GM23338 (cell line): ENCODE measurements at regions not wholly inside any gene's neighbourhood (a gene's known extent, or its start where the extent isn't known, plus 50 kb on each side); places are given as distances from the start of the nearest gene placed in this dataset.

Source experiments
- ATAC-seq: fragments of 200-7000 bp; cut with Tn5 transposase; 3 replicates; pipeline ENCODE4 v1.9.1; 2020
- DNase-seq: peaks from one replicate; pipeline ENCODE4 v3.0.0-alpha.2; 2015; ENCODE audit warnings: low spot score
- H2AFZ ChIP-seq: fragments of 200-600 bp; sonication (generic); 2 replicates; pipeline ENCODE4 v1.8.0; 2016; ENCODE audit warnings: antibody characterized with exemption, mild to moderate bottlenecking, moderate library complexity
- H3F3A ChIP-seq: fragments of 200-600 bp; sonication (generic); replicated peaks from 2 replicates; pipeline ENCODE4 v1.8.0; 2017; ENCODE audit warnings: antibody characterized with exemption, mixed run types, low read depth
- H3K27ac ChIP-seq: fragments of 200-600 bp; sonication (generic); 2 replicates; pipeline ENCODE4 v1.6.1; 2016; ENCODE audit warnings: low read depth
- H3K27me3 ChIP-seq: fragments of 200-600 bp; sonication (generic); 2 replicates; pipeline ENCODE4 v1.8.0; 2016; ENCODE audit warnings: mild to moderate bottlenecking, mixed run types, moderate library complexity; ENCODE audit not compliant: insufficient read depth
- H3K36me3 ChIP-seq: fragments of 200-600 bp; sonication (generic); 2 replicates; pipeline ENCODE4 v1.8.0; 2016; ENCODE audit warnings: mild to moderate bottlenecking; ENCODE audit not compliant: insufficient read depth
- H3K4me1 ChIP-seq: fragments of 200-600 bp; sonication (generic); 2 replicates; pipeline ENCODE4 v1.8.0; 2016; ENCODE audit warnings: mild to moderate bottlenecking, moderate library complexity; ENCODE audit not compliant: insufficient read depth
- H3K4me2 ChIP-seq: fragments of 200-600 bp; sonication (generic); 2 replicates; pipeline ENCODE4 v1.7.1; 2017; ENCODE audit warnings: mixed run types
- H3K4me3 ChIP-seq: fragments of 200-600 bp; sonication (generic); 2 replicates; pipeline ENCODE4 v1.6.1; 2016; ENCODE audit warnings: mixed run types
- H3K79me2 ChIP-seq: fragments of 200-600 bp; sonication (generic); replicated peaks from 2 replicates; pipeline ENCODE4 v1.8.0; 2017; ENCODE audit warnings: mild to moderate bottlenecking; ENCODE audit not compliant: insufficient read depth
- H3K9me2 ChIP-seq: fragments of 200-600 bp; sonication (generic); 2 replicates; pipeline ENCODE4 v1.8.0; 2017; ENCODE audit not compliant: insufficient read depth
- H4K20me1 ChIP-seq: fragments of 200-600 bp; sonication (generic); replicated peaks from 2 replicates; pipeline ENCODE4 v1.8.0; 2017; ENCODE audit warnings: mild to moderate bottlenecking; ENCODE audit not compliant: insufficient read depth
- H3K27ac Mint-ChIP-seq: 2 replicates; pipeline ENCODE4 v1.8.0; 2020; ENCODE audit warnings: inconsistent platforms, mild to moderate bottlenecking, moderate library complexity, mixed read lengths
- H3K27me3 Mint-ChIP-seq: 3 replicates; pipeline ENCODE4 v1.8.0; 2022; ENCODE audit warnings: low read depth, mild to moderate bottlenecking, moderate library complexity, mixed read lengths, inconsistent platforms; ENCODE audit not compliant: insufficient read depth, poor library complexity
- H3K36me3 Mint-ChIP-seq: 3 replicates; pipeline ENCODE4 v1.8.0; 2021; ENCODE audit warnings: low read depth, mild to moderate bottlenecking, inconsistent platforms, moderate library complexity, mixed read lengths
- H3K4me1 Mint-ChIP-seq: 3 replicates; pipeline ENCODE4 v1.8.0; 2020; ENCODE audit warnings: mild to moderate bottlenecking, inconsistent platforms, mixed read lengths
- H3K4me3 Mint-ChIP-seq: 3 replicates; pipeline ENCODE4 v1.8.0; 2021; ENCODE audit warnings: moderate library complexity, mild to moderate bottlenecking, inconsistent platforms, mixed read lengths
- H3K9me3 Mint-ChIP-seq: 3 replicates; pipeline ENCODE4 v1.8.0; 2020; ENCODE audit warnings: moderate library complexity, mild to moderate bottlenecking, inconsistent platforms, mixed read lengths
- CREB1 ChIP-seq: fragments of 250-450 bp; sonication (Bioruptor Pico); IDR thresholded peaks from 2 replicates; pipeline ENCODE4 v1.5.0; 2020; ENCODE audit warnings: low read depth, mild to moderate bottlenecking, moderate library complexity
- EZH2 ChIP-seq: fragments of 200-600 bp; sonication (generic); IDR thresholded peaks from one replicate; pipeline ENCODE4 v1.8.0; 2017; ENCODE audit warnings: antibody characterized with exemption, mild to moderate bottlenecking, low read depth; ENCODE audit not compliant: unreplicated experiment
- JUNB ChIP-seq: IDR thresholded peaks from one replicate; pipeline ENCODE4 v1.6.1; 2016; ENCODE audit warnings: antibody characterized with exemption; ENCODE audit not compliant: unreplicated experiment
- NANOG ChIP-seq: IDR thresholded peaks from 2 replicates; pipeline ENCODE4 v1.6.1; 2016; ENCODE audit warnings: antibody characterized with exemption, borderline replicate concordance
- POLR2AphosphoS5 ChIP-seq: IDR thresholded peaks from 2 replicates; pipeline ENCODE4 v1.6.1; 2016; ENCODE audit warnings: antibody characterized with exemption, low read depth
- STAT1 ChIP-seq: IDR thresholded peaks from one replicate; pipeline ENCODE4 v1.6.1; 2016; ENCODE audit warnings: antibody characterized with exemption; ENCODE audit not compliant: unreplicated experiment
- ZNF114 ChIP-seq: fragments of 250-450 bp; sonication (Bioruptor Pico); IDR thresholded peaks from 2 replicates; pipeline ENCODE4 v1.5.0; 2020; ENCODE audit warnings: mild to moderate bottlenecking, moderate library complexity
- ZNF331 ChIP-seq: fragments of 250-450 bp; sonication (Bioruptor Pico); IDR thresholded peaks from 2 replicates; pipeline ENCODE4 v1.5.0; 2020; ENCODE audit warnings: low read depth, mild to moderate bottlenecking, moderate library complexity
- TF ChIP-seq, protein P1 (sequence below): fragments of 250-450 bp; sonication (Bioruptor Pico); IDR thresholded peaks from 2 replicates; pipeline ENCODE4 v1.5.0; 2020; ENCODE audit warnings: mild to moderate bottlenecking, moderate library complexity
- TF ChIP-seq, protein P2 (sequence below): IDR thresholded peaks from 2 replicates; pipeline ENCODE4 v1.6.1; 2016; ENCODE audit warnings: antibody characterized with exemption

DNA sequence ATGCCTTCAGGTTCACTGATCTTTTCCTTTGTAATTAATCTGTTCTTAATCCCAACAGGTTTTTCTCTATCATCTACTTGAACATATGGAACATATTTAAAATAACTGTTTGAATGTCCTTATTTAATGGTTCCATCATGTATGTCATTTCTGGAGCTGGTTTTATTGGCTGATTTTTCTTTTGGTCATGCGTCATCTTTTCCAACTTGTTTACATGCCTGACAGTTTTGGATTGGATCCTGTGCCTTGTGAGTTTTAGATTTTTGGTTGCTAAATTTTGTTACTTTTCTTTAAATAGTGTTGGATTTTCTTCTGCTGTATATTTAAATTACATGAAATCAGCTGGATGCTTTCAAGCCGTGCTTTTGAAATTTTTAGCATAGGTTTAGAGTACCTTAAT, 237.3 kb upstream of the DAAM1 start (continued):
- TF ChIP-seq, protein P1, sequence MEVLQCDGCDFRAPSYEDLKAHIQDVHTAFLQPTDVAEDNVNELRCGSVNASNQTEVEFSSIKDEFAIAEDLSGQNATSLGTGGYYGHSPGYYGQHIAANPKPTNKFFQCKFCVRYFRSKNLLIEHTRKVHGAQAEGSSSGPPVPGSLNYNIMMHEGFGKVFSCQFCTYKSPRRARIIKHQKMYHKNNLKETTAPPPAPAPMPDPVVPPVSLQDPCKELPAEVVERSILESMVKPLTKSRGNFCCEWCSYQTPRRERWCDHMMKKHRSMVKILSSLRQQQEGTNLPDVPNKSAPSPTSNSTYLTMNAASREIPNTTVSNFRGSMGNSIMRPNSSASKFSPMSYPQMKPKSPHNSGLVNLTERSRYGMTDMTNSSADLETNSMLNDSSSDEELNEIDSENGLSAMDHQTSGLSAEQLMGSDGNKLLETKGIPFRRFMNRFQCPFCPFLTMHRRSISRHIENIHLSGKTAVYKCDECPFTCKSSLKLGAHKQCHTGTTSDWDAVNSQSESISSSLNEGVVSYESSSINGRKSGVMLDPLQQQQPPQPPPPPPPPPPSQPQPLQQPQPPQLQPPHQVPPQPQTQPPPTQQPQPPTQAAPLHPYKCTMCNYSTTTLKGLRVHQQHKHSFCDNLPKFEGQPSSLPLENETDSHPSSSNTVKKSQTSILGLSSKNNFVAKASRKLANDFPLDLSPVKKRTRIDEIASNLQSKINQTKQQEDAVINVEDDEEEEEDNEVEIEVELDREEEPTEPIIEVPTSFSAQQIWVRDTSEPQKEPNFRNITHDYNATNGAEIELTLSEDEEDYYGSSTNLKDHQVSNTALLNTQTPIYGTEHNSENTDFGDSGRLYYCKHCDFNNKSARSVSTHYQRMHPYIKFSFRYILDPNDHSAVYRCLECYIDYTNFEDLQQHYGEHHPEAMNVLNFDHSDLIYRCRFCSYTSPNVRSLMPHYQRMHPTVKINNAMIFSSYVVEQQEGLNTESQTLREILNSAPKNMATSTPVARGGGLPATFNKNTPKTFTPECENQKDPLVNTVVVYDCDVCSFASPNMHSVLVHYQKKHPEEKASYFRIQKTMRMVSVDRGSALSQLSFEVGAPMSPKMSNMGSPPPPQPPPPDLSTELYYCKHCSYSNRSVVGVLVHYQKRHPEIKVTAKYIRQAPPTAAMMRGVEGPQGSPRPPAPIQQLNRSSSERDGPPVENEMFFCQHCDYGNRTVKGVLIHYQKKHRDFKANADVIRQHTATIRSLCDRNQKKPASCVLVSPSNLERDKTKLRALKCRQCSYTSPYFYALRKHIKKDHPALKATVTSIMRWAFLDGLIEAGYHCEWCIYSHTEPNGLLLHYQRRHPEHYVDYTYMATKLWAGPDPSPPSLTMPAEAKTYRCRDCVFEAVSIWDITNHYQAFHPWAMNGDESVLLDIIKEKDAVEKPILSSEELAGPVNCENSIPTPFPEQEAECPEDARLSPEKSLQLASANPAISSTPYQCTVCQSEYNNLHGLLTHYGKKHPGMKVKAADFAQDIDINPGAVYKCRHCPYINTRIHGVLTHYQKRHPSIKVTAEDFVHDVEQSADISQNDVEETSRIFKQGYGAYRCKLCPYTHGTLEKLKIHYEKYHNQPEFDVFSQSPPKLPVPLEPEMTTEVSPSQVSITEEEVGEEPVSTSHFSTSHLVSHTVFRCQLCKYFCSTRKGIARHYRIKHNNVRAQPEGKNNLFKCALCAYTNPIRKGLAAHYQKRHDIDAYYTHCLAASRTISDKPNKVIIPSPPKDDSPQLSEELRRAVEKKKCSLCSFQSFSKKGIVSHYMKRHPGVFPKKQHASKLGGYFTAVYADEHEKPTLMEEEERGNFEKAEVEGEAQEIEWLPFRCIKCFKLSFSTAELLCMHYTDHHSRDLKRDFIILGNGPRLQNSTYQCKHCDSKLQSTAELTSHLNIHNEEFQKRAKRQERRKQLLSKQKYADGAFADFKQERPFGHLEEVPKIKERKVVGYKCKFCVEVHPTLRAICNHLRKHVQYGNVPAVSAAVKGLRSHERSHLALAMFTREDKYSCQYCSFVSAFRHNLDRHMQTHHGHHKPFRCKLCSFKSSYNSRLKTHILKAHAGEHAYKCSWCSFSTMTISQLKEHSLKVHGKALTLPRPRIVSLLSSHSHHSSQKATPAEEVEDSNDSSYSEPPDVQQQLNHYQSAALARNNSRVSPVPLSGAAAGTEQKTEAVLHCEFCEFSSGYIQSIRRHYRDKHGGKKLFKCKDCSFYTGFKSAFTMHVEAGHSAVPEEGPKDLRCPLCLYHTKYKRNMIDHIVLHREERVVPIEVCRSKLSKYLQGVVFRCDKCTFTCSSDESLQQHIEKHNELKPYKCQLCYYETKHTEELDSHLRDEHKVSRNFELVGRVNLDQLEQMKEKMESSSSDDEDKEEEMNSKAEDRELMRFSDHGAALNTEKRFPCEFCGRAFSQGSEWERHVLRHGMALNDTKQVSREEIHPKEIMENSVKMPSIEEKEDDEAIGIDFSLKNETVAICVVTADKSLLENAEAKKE (CRISPR knock-in tag), result no peak
- no peak for TF ChIP-seq EZH2

DNA sequence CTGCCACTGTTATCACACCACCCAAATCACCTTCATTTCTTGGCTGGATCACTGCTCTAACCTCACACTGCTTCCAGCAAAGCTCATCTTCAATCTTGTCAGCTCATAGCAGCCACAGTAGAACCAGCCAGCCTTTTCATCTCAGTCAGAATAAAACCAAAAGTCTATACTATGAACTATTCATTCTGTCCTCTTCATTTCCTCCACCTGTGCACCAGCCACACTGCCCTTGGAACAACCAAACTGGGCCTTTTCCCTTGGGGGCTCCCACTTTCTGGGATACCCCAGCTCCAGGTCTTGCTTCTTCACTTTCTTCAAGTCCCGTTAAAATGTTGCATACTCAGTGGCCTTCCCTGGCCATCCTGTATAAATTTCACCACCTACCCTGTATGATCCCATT, 234.4 kb upstream of the DAAM1 start:
- Histone ChIP-seq H3K27ac (no peak overlapping the region), H3K4me1 (peaks cover 20% of the 10 kb centered on the region), H3K79me2 (no peaks in the 10 kb centered on the region), H3K27me3 (no peaks in the 10 kb centered on the region), H3K9me2 (0 out of 2 replicates have a peak, but pooled peaks cover 5% of the 10 kb centered on the region), H4K20me1 (no peaks in the 10 kb centered on the region), H2AFZ (no peak overlapping the region), H3K36me3 (no peaks in the 10 kb centered on the region), H3K4me2 (no peak overlapping the region), H3K4me3 (no peak overlapping the region), H3F3A (no peaks in the 10 kb centered on the region)
- Mint-ChIP-seq H3K27ac (peak overlapping the region; percentile 11), H3K9me3 (peaks cover 9% of the 10 kb centered on the region), H3K4me1 (peaks cover 22% of the 10 kb centered on the region), H3K27me3 (peaks cover 2% of the 10 kb centered on the region), H3K4me3 (no peak overlapping the region), H3K36me3 (no peaks in the 10 kb centered on the region)
- TF ChIP-seq EZH2 (no peak), NANOG (no peak), ZNF331 (CRISPR knock-in tag) (no peak), JUNB (no peak), POLR2AphosphoS5 (no peak), CREB1 (CRISPR knock-in tag) (no peak), ZNF114 (CRISPR knock-in tag) (no peak), STAT1 (no peak)
- TF ChIP-seq, protein P2, sequence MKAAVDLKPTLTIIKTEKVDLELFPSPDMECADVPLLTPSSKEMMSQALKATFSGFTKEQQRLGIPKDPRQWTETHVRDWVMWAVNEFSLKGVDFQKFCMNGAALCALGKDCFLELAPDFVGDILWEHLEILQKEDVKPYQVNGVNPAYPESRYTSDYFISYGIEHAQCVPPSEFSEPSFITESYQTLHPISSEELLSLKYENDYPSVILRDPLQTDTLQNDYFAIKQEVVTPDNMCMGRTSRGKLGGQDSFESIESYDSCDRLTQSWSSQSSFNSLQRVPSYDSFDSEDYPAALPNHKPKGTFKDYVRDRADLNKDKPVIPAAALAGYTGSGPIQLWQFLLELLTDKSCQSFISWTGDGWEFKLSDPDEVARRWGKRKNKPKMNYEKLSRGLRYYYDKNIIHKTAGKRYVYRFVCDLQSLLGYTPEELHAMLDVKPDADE, result no peak
- TF ChIP-seq, protein P1 (CRISPR knock-in tag), result no peak
- DNase-seq, result no peak
- no peak for ATAC-seq
